DND-41 (cell line): ENCODE measurements at regions not wholly inside any gene's neighbourhood (a gene's known extent, or its start where the extent isn't known, plus 50 kb on each side); places are given as distances from the start of the nearest gene placed in this dataset.

Experiments used
- CTCF ChIP-seq: IDR thresholded peaks from 2 replicates; pipeline ENCODE4 v1.5.1; 2012; ENCODE audit warnings: borderline replicate concordance, low read length, moderate library complexity, mild to moderate bottlenecking; ENCODE audit not compliant: poor library complexity, severe bottlenecking; ENCODE audit errors: extremely low read depth
- EZH2 ChIP-seq: IDR thresholded peaks from 3 replicates; pipeline ENCODE4 v1.6.1; 2012; ENCODE audit warnings: borderline replicate concordance, low read depth, mild to moderate bottlenecking, moderate library complexity, low read length, inconsistent platforms; ENCODE audit not compliant: severe bottlenecking

DNA sequence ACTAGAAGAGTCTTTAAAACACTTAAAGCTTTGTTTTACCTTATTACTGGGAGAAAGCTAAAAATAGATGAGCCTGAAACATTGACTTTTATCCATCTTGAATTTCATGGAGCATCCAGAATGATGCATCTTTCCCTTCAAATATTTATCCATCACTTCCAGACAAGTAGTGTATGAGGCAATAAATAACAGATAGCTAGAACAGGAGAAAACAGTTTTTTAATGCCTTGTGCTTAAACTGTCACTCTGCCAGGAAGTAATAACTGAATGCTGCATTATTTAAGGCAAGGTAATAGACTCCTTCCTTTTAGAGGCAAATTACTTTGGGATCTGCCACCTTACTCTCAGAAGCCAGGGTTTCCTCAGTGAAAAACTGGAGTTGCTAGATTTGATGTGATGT lies 225.8 kb upstream of the NAALADL2 start:
- TF ChIP-seq EZH2: no peak
- no peak for TF ChIP-seq CTCF
